Lower leg skin (tissue), 3 donors: ENCODE measurements at regions not wholly inside any gene's neighbourhood (a gene's known extent, or its start where the extent isn't known, plus 50 kb on each side); places are given as distances from the start of the nearest gene placed in this dataset.

Experiments
- POLR2A ChIP-seq, 2 donors: fragments of 450-650 bp; IDR thresholded peaks; one replicate each; pipeline ENCODE4 v1.6.1; 2016 to 2017; ENCODE audit warnings: antibody characterized with exemption in 2 of 2, mild to moderate bottlenecking in 1 of 2, moderate library complexity in 1 of 2
- TF ChIP-seq, protein P1 (sequence below), 3 donors: fragments of 450-650 bp; IDR thresholded peaks; one replicate each; pipeline ENCODE4 v1.5.1; 2016; ENCODE audit warnings: antibody characterized with exemption in 3 of 3, mild to moderate bottlenecking in 3 of 3, moderate library complexity in 2 of 3

GRCh38 chr2:5939553-5939952 is 247.4 kb downstream of the SOX11 start:
- TF ChIP-seq POLR2A (IDR thresholded peaks at IDR 0.05), result no peak
- TF ChIP-seq, protein P1, sequence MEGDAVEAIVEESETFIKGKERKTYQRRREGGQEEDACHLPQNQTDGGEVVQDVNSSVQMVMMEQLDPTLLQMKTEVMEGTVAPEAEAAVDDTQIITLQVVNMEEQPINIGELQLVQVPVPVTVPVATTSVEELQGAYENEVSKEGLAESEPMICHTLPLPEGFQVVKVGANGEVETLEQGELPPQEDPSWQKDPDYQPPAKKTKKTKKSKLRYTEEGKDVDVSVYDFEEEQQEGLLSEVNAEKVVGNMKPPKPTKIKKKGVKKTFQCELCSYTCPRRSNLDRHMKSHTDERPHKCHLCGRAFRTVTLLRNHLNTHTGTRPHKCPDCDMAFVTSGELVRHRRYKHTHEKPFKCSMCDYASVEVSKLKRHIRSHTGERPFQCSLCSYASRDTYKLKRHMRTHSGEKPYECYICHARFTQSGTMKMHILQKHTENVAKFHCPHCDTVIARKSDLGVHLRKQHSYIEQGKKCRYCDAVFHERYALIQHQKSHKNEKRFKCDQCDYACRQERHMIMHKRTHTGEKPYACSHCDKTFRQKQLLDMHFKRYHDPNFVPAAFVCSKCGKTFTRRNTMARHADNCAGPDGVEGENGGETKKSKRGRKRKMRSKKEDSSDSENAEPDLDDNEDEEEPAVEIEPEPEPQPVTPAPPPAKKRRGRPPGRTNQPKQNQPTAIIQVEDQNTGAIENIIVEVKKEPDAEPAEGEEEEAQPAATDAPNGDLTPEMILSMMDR (IDR thresholded peaks at IDR 0.05), result no peak
